ENCODE measurements at regions not wholly inside any gene's neighbourhood (a gene's known extent, or its start where the extent isn't known, plus 50 kb on each side); places are given as distances from the start of the nearest gene placed in this dataset.

GRCh38 chr4:3668825-3669552 lies 97.2 kb upstream of the ADRA2C start:
- no peak for DNase-seq (ENCODE audit: low spot score)

- DNase-seq (ENCODE audit: low spot score): no peak
Observed at GRCh38 chr4:3667258-3667657, 98.9 kb upstream of the ADRA2C start.

GRCh38 chr4:3666263-3666662 lies 99.9 kb upstream of the ADRA2C start:
- DNase-seq (ENCODE audit: low spot score): peak; percentile 38

- DNase-seq (ENCODE audit: low spot score): no peak
Observed at GRCh38 chr4:3665360-3665891, 100.8 kb upstream of the ADRA2C start.

- no peak for DNase-seq (ENCODE audit: low spot score)
Observed at GRCh38 chr4:3663791-3664190, 102.4 kb upstream of the ADRA2C start.

GRCh38 chr4:3662516-3662915 lies 103.7 kb upstream of the ADRA2C start:
- no peak for DNase-seq (ENCODE audit: low spot score)

GRCh38 chr4:3661989-3662388 lies 104.2 kb upstream of the ADRA2C start:
- DNase-seq (ENCODE audit: low spot score): no peak

GRCh38 chr4:3660928-3661515 lies 105.2 kb upstream of the ADRA2C start:
- no peak for DNase-seq (ENCODE audit: low spot score)

- DNase-seq (ENCODE audit: low spot score): no peak
Observed at GRCh38 chr4:3660086-3660927, 105.9 kb upstream of the ADRA2C start.

- DNase-seq (ENCODE audit: low spot score): no peak
Observed at GRCh38 chr4:3659131-3659530, 107.1 kb upstream of the ADRA2C start.

- DNase-seq (ENCODE audit: low spot score): no peak
Observed at GRCh38 chr4:3658530-3658913, 107.7 kb upstream of the ADRA2C start.

- DNase-seq (ENCODE audit: low spot score): no peak
Observed at GRCh38 chr4:3657902-3658529, 108.2 kb upstream of the ADRA2C start.

GRCh38 chr4:3656416-3657356 lies 109.5 kb upstream of the ADRA2C start:
- peak; percentile 24 for DNase-seq (ENCODE audit: low spot score)

- no peak for DNase-seq (ENCODE audit: low spot score)
Observed at GRCh38 chr4:3655963-3656362, 110.2 kb upstream of the ADRA2C start.

- DNase-seq (ENCODE audit: low spot score): no peak
Observed at GRCh38 chr4:3655485-3655884, 110.7 kb upstream of the ADRA2C start.

- DNase-seq (ENCODE audit: low spot score): no peak
Observed at GRCh38 chr4:3654036-3654807, 112.0 kb upstream of the ADRA2C start.

GRCh38 chr4:3652586-3652985 lies 113.6 kb upstream of the ADRA2C start:
- DNase-seq (ENCODE audit: low spot score): no peak

GRCh38 chr4:3651267-3651845 lies 114.8 kb upstream of the ADRA2C start:
- no peak for DNase-seq (ENCODE audit: low spot score)

- DNase-seq (ENCODE audit: low spot score): no peak
Observed at GRCh38 chr4:3649491-3649890, 116.7 kb upstream of the ADRA2C start.

GRCh38 chr4:3648731-3649130 lies 116.5 kb upstream of the LRPAP1 start:
- DNase-seq (ENCODE audit: low spot score): no peak
